ENCODE measurements at regions not wholly inside any gene's neighbourhood (a gene's known extent, or its start where the extent isn't known, plus 50 kb on each side); places are given as distances from the start of the nearest gene placed in this dataset.
A peak's percentile ranks its signal among the peaks of the same experiment; 100 is the strongest.

DNA sequence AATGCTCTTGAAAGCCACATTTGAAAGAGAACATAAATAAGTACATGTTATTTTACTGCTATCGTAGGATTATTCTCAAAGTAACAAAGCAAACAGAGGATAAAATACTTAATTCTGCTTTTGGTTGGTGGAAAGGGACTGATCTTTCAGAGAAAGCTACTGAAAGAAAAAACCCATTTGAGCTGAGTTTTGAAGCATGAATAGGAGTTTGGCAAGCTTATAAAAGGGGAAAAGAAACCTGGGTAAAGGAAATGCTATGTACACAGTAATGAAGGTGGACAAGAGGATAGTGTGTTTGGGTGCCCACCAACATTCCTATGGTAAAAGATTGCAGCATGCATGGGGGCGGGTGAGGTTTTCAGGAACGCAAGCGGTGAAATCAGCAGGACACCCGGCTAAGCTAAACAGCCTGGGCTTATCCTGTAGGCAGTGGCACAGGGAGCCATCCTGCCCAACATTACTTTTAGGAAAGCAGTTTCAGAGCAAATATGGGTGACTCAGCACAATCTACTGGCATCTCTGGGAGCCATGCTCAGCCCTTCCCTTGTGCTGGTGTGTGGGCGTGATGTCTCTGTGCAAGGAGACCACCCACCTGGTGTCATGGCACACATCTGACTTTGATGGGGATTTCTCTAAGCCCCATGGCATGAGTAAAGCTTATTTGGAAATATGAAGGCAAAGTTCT, 673.9 kb upstream of the KLF4 start:
- DNase-seq (no peak), ATAC-seq (ENCODE audit: low FRiP score) (no peak)
- no peaks in the 10 kb centered on the region for H3K4me1 ChIP-seq (ENCODE audit: control insufficient read depth in 1 of 2, insufficient read depth in 2 of 2, low read length in 2 of 2)
- no peak overlapping the region for H3K4me3 ChIP-seq (ENCODE audit: low read length in 2 of 2)
- no peaks in the 10 kb centered on the region for H3K36me3 ChIP-seq (ENCODE audit: control insufficient read depth in 1 of 2, insufficient read depth in 2 of 2, low read length in 1 of 2)
- H3K27me3 ChIP-seq (ENCODE audit: control insufficient read depth in 1 of 2, insufficient read depth in 2 of 2, low read length in 1 of 2) = no peaks in the 10 kb centered on the region
- intact Hi-C loops (cut with DNase I) = no loop called here
- H3K9me3 ChIP-seq (ENCODE audit: control insufficient read depth, low read length) = no peaks in the 10 kb centered on the region
- H3K27ac ChIP-seq (ENCODE audit: low read depth in 1 of 2, low read length in 2 of 2) = no peak overlapping the region
- 79 to 86% methylated on average over 6 of the region's 6 CpGs for WGBS, 2 donors

GRCh38 chr9:108162664-108163063, 673.1 kb upstream of the KLF4 start:
- Histone ChIP-seq H3K4me3 (ENCODE audit: low read length in 2 of 2) (no peak overlapping the region), H3K36me3 (ENCODE audit: control insufficient read depth in 1 of 2, insufficient read depth in 2 of 2, low read length in 1 of 2) (no peaks in the 10 kb centered on the region), H3K27ac (ENCODE audit: low read depth in 1 of 2, low read length in 2 of 2) (no peak overlapping the region), H3K27me3 (ENCODE audit: control insufficient read depth in 1 of 2, insufficient read depth in 2 of 2, low read length in 1 of 2) (no peaks in the 10 kb centered on the region), H3K9me3 (ENCODE audit: control insufficient read depth, low read length) (no peaks in the 10 kb centered on the region), H3K4me1 (ENCODE audit: control insufficient read depth in 1 of 2, insufficient read depth in 2 of 2, low read length in 2 of 2) (no peaks in the 10 kb centered on the region)
- intact Hi-C loops (cut with DNase I) = no loop called here
- DNase-seq (peak in 1 of 2 donors; percentile 67), ATAC-seq (ENCODE audit: low FRiP score) (no peak)
- 50 to 60% methylated on average over 1 of the region's 1 CpG for whole genome bisulfite sequencing, 2 donors

DNA sequence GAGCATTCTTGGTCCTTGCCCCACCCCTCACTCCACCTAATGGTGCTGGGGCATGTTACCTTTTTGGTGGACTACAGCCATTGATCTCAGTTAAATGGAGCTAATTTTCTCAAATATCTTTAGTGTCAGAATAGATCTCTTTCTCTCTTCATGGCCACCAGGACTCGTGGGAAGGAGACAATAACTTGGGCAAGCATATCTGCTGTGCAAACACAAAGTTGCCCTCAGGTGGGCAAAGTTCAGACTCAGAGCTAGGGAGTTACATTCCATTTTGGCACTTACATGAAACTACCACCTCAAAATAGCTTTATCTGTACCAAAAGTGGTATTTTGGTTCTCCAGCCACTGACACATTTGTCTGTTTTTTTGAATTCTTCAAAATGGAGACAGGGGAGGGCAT, 671.9 kb upstream of the KLF4 start:
- H3K27ac ChIP-seq (ENCODE audit: low read depth in 1 of 2, low read length in 2 of 2) = no peak overlapping the region
- H3K4me1 ChIP-seq (ENCODE audit: control insufficient read depth in 1 of 2, insufficient read depth in 2 of 2, low read length in 2 of 2) = no peaks in the 10 kb centered on the region
- H3K9me3 ChIP-seq (ENCODE audit: control insufficient read depth, low read length) = no peaks in the 10 kb centered on the region
- H3K36me3 ChIP-seq (ENCODE audit: control insufficient read depth in 1 of 2, insufficient read depth in 2 of 2, low read length in 1 of 2) = no peaks in the 10 kb centered on the region
- no peaks in the 10 kb centered on the region for H3K27me3 ChIP-seq (ENCODE audit: control insufficient read depth in 1 of 2, insufficient read depth in 2 of 2, low read length in 1 of 2)
- intact Hi-C loops (cut with DNase I) = no loop called here
- no peak for DNase-seq
- 56 to 75% methylated on average over 1 of the region's 1 CpG for WGBS, 2 donors
- ATAC-seq (ENCODE audit: low FRiP score) = no peak
- no peak overlapping the region for H3K4me3 ChIP-seq (ENCODE audit: low read length in 2 of 2)

DNA sequence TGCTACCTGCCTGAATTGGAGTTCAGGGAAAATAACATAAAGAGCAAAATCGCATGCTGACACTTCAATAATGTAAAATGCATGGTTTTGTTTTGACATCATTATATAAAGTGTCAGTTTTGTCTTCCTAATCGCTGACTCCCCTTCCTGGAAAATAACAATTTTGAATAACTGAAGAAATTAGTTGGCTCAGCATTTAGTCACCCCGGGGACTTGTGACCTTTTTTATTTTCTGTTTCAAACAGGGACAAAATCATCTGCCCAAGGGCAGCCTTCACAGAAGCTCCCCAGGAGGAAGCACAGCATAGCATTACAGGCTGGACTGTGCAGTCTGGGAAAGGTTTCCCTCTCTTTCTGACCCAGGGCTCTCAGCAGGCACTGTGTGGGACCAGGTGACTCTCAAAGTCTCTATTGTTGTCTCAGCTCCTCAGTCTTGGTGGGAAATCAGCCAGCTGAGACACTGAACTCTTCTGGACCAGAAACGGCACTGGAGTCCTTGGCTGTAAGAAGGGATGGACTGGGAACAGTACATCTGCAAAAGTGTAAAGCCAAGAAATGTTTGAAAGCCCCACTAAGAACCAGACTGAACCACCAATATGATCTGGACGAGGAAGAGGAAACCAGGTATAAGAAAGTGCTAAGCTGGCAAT, 671.3 kb upstream of the KLF4 start:
- DNase-seq (no peak), ATAC-seq (ENCODE audit: low FRiP score) (no peak)
- intact Hi-C loops (cut with DNase I) = no loop called here
- Histone ChIP-seq H3K4me3 (ENCODE audit: low read length in 2 of 2) (no peak overlapping the region), H3K9me3 (ENCODE audit: control insufficient read depth, low read length) (no peaks in the 10 kb centered on the region), H3K4me1 (ENCODE audit: control insufficient read depth in 1 of 2, insufficient read depth in 2 of 2, low read length in 2 of 2) (no peaks in the 10 kb centered on the region), H3K27ac (ENCODE audit: low read depth in 1 of 2, low read length in 2 of 2) (no peak overlapping the region), H3K27me3 (ENCODE audit: control insufficient read depth in 1 of 2, insufficient read depth in 2 of 2, low read length in 1 of 2) (no peaks in the 10 kb centered on the region), H3K36me3 (ENCODE audit: control insufficient read depth in 1 of 2, insufficient read depth in 2 of 2, low read length in 1 of 2) (no peaks in the 10 kb centered on the region)
- WGBS, 2 donors = 73 to 75% methylated on average over 5 of the region's 5 CpGs

DNA sequence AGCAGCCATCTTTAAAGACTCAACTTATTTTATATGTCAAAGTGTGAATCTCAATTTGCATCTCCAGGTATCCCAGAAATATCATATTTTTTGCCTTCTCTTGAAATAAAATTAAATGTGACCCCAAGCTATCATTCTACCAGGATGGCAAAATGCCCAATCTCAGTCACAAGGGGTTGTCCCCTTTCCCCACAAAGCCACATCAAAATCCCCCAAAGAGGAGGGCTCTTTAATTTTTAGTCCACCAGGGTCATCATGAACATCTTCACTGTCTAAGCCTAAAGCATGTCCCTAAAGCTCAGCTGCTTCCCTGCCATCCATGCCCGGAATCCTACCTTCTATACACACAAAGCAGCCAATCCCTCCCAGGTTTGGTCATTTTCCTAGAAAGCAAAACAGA, 670.5 kb upstream of the KLF4 start:
- ATAC-seq (ENCODE audit: low FRiP score) (no peak), DNase-seq (no peak)
- no peak overlapping the region for H3K4me3 ChIP-seq (ENCODE audit: low read length in 2 of 2)
- no peaks in the 10 kb centered on the region for H3K4me1 ChIP-seq (ENCODE audit: control insufficient read depth in 1 of 2, insufficient read depth in 2 of 2, low read length in 2 of 2)
- H3K27ac ChIP-seq (ENCODE audit: low read depth in 1 of 2, low read length in 2 of 2) = no peak overlapping the region
- no peaks in the 10 kb centered on the region for H3K36me3 ChIP-seq (ENCODE audit: control insufficient read depth in 1 of 2, insufficient read depth in 2 of 2, low read length in 1 of 2)
- H3K27me3 ChIP-seq (ENCODE audit: control insufficient read depth in 1 of 2, insufficient read depth in 2 of 2, low read length in 1 of 2) = no peaks in the 10 kb centered on the region
- intact Hi-C loops (cut with DNase I) = no loop called here
- H3K9me3 ChIP-seq (ENCODE audit: control insufficient read depth, low read length) = no peaks in the 10 kb centered on the region
- WGBS, 2 donors = 86 to 96% methylated on average over 1 of the region's 1 CpG

DNA sequence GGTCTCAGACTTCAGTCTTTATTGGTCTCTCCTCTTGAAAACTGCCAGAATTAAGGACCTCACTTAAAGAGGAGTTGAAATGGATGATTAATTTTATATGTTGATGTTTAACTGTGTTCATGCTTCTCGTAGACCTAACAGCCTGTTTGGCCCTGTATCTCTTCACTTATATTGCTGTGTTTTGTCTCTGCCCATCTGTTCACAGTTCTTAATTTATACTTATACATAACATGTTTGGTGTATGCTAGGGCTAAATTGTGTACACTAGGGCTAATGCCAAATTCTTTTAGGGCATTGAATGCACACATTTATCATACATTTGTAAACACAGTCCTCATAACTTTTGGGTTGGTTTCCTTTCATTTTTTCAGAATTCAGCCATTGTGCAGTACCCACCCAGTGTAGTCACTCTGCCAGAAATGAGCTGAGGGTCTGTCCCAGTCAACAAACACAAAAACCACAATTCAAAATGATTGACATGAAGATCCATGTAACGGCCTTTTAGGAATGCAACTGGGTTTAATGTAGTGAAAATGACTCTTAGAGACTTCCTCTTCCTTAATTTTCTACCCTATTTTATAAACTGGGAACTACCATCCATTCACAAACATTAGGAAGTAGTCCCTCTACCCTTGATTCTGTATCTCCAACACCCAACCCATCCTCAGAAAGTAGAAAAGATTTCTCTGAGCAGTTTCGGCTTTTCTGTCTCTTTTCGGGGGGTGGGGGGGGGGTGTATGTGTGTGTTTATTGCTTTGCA, 668.8 kb upstream of the KLF4 start:
- 92 to 95% methylated on average over 4 of the region's 4 CpGs for WGBS, 2 donors
- Histone ChIP-seq H3K9me3 (ENCODE audit: control insufficient read depth, low read length) (no peaks in the 10 kb centered on the region), H3K27ac (ENCODE audit: low read depth in 1 of 2, low read length in 2 of 2) (no peak overlapping the region), H3K36me3 (ENCODE audit: control insufficient read depth in 1 of 2, insufficient read depth in 2 of 2, low read length in 1 of 2) (no peaks in the 10 kb centered on the region), H3K4me3 (ENCODE audit: low read length in 2 of 2) (no peak overlapping the region), H3K27me3 (ENCODE audit: control insufficient read depth in 1 of 2, insufficient read depth in 2 of 2, low read length in 1 of 2) (no peaks in the 10 kb centered on the region), H3K4me1 (ENCODE audit: control insufficient read depth in 1 of 2, insufficient read depth in 2 of 2, low read length in 2 of 2) (no peaks in the 10 kb centered on the region)
- intact Hi-C loops (cut with DNase I) = no loop called here
- ATAC-seq (ENCODE audit: low FRiP score) (no peak), DNase-seq (no peak)

DNA sequence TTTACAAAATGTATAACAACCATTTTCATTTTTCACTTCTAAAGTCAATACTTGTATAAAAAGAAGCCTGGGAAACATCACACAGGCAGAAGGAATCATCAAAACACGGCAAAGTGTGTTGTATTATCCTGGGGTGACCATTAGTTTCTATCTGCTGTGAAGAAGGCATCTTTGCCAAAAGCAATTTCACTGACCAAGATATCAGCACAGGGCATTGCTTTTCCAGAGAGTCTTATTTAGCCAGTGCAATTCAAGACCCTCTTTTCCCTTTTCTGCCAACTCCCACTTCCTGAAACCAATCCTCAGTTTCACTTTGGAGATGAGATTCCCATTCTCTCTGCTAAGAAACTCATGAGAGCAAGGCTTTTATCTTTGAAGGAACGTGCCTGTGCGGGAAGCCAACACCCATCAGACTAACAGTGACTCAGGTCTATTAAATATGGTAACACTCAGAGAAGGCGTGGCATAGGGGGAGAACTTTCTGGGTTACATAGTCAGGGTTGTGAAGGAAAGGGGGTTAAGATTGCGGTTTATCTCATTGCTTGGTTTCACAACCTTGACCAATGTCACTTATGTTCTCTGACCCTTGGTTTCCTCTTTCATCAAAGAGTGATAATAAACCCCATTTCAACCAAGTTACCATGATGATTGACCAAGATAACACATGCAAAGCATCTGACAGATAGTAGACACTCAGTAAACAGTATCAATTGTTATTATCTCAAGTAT, 666.9 kb upstream of the KLF4 start:
- intact Hi-C loops (cut with DNase I) = no loop called here
- Histone ChIP-seq H3K36me3 (ENCODE audit: control insufficient read depth in 1 of 2, insufficient read depth in 2 of 2, low read length in 1 of 2) (no peaks in the 10 kb centered on the region), H3K27ac (ENCODE audit: low read depth in 1 of 2, low read length in 2 of 2) (no peak overlapping the region), H3K27me3 (ENCODE audit: control insufficient read depth in 1 of 2, insufficient read depth in 2 of 2, low read length in 1 of 2) (no peaks in the 10 kb centered on the region), H3K9me3 (ENCODE audit: control insufficient read depth, low read length) (no peaks in the 10 kb centered on the region), H3K4me1 (ENCODE audit: control insufficient read depth in 1 of 2, insufficient read depth in 2 of 2, low read length in 2 of 2) (no peaks in the 10 kb centered on the region), H3K4me3 (ENCODE audit: low read length in 2 of 2) (no peak overlapping the region)
- ATAC-seq (ENCODE audit: low FRiP score) (no peak), DNase-seq (no peak)
- 60 to 62% methylated on average over 5 of the region's 5 CpGs for WGBS, 2 donors

- no peaks in the 10 kb centered on the region for H3K36me3 ChIP-seq (ENCODE audit: control insufficient read depth in 1 of 2, insufficient read depth in 2 of 2, low read length in 1 of 2)
- intact Hi-C loops (cut with DNase I) = no loop called here
These were observed 663.8 kb upstream of the KLF4 start for GRCh38 chr9:108153416-108153815.

More at GRCh38 chr9:108153416-108153815, 663.8 kb upstream of the KLF4 start:
- no peaks in the 10 kb centered on the region for H3K27me3 ChIP-seq (ENCODE audit: control insufficient read depth in 1 of 2, insufficient read depth in 2 of 2, low read length in 1 of 2)
- H3K27ac ChIP-seq (ENCODE audit: low read depth in 1 of 2, low read length in 2 of 2) = no peak overlapping the region
- ATAC-seq (ENCODE audit: low FRiP score) (no peak), DNase-seq (no peak)
- H3K9me3 ChIP-seq (ENCODE audit: control insufficient read depth, low read length) = no peaks in the 10 kb centered on the region
- H3K4me3 ChIP-seq (ENCODE audit: low read length in 2 of 2) = no peak overlapping the region
- H3K4me1 ChIP-seq (ENCODE audit: control insufficient read depth in 1 of 2, insufficient read depth in 2 of 2, low read length in 2 of 2) = no peaks in the 10 kb centered on the region
- WGBS, 2 donors = 80 to 90% methylated on average over 4 of the region's 4 CpGs
